ENCODE measurements at regions not wholly inside any gene's neighbourhood (a gene's known extent, or its start where the extent isn't known, plus 50 kb on each side); places are given as distances from the start of the nearest gene placed in this dataset.

GRCh38 chr6:166106076-166106686 lies 61.5 kb downstream of the TBXT start:
- TF ChIP-seq CTCF (IDR thresholded peaks at IDR 0.05; ENCODE audit: low read depth, low read length, missing input control) (peak; percentile 92), YY1 (IDR thresholded peaks at IDR 0.05) (no peak)
